Body of pancreas (tissue), 4 donors: ENCODE measurements at regions not wholly inside any gene's neighbourhood (a gene's known extent, or its start where the extent isn't known, plus 50 kb on each side); places are given as distances from the start of the nearest gene placed in this dataset.

Source experiments
- CTCF ChIP-seq, 7 experiments: fragments of 450-650 bp in 4 of 7; fragments of 200-600 bp in 3 of 7; sonication (generic) in 3 of 7; IDR thresholded peaks; one replicate each; pipeline ENCODE4 v1.5.1; 2016 to 2019; ENCODE audit warnings: antibody characterized with exemption in 7 of 7
- POLR2A ChIP-seq, 3 donors: fragments of 450-650 bp; IDR thresholded peaks; one replicate each; pipeline ENCODE4 v1.6.1; 2016; ENCODE audit warnings: antibody characterized with exemption in 3 of 3, mild to moderate bottlenecking in 2 of 3

DNA sequence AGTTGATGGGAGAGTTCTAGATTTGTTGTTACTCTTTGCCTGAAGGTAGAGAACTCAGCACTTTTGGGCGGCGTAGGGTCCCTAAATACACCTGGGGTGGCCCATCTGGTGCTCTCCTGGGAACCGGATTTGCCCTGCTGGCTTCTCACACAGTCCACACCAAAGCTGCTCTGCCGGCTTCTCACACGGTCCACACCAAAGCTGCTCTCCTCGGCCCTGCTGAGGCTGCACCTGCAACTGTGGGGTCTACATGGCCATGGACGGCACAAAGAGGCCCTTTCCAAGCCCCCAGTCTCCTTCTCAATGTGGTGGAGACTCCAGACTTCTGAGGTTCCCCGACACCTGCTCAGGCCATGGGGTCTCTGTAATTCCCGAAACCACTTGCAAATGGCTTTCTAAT, 124.8 kb upstream of the GPC1 start:
- TF ChIP-seq CTCF (IDR thresholded peaks at IDR 0.05) (no peak), POLR2A (IDR thresholded peaks at IDR 0.05) (no peak)
